ENCODE measurements at regions not wholly inside any gene's neighbourhood (a gene's known extent, or its start where the extent isn't known, plus 50 kb on each side); places are given as distances from the start of the nearest gene placed in this dataset.

DNA sequence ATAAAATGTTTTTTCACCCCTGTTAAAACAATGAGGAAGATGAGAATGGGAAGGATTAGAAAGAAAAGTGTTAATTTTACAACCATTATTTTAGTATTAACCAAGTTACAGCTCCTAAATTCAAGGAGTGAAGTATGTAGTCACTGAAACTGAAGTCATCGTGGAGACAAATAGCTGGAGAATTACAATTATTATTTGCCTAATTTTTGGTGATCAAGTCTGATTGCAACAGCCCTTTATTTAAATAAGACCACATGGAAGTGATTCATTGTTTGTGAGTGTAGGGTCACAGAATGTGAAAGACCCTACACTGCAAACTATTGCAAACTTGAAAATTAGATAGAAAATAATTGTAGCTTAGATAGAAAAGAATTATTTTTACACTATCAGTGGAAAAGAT, 292.4 kb downstream of the CENPW start:
- TF ChIP-seq, protein P1, sequence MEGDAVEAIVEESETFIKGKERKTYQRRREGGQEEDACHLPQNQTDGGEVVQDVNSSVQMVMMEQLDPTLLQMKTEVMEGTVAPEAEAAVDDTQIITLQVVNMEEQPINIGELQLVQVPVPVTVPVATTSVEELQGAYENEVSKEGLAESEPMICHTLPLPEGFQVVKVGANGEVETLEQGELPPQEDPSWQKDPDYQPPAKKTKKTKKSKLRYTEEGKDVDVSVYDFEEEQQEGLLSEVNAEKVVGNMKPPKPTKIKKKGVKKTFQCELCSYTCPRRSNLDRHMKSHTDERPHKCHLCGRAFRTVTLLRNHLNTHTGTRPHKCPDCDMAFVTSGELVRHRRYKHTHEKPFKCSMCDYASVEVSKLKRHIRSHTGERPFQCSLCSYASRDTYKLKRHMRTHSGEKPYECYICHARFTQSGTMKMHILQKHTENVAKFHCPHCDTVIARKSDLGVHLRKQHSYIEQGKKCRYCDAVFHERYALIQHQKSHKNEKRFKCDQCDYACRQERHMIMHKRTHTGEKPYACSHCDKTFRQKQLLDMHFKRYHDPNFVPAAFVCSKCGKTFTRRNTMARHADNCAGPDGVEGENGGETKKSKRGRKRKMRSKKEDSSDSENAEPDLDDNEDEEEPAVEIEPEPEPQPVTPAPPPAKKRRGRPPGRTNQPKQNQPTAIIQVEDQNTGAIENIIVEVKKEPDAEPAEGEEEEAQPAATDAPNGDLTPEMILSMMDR (IDR thresholded peaks at IDR 0.05; ENCODE audit: insufficient read depth, low read length, poor library complexity, severe bottlenecking): no peak
- no peak for TF ChIP-seq EZH2phosphoT487 (conservative IDR thresholded peaks at IDR 0.05; ENCODE audit: low read length)
